Glutamatergic neuron (in vitro differentiated cells): ENCODE measurements at regions not wholly inside any gene's neighbourhood (a gene's known extent, or its start where the extent isn't known, plus 50 kb on each side); places are given as distances from the start of the nearest gene placed in this dataset.

Source experiments
- DNase-seq: peaks from one replicate; pipeline ENCODE4 v3.0.0; 2022
- H3K27ac Mint-ChIP-seq: one replicate; pipeline ENCODE4 v1.8.0; 2020; ENCODE audit warnings: mild to moderate bottlenecking, mixed read lengths, inconsistent platforms; ENCODE audit not compliant: unreplicated experiment
- H3K27me3 Mint-ChIP-seq: one replicate; pipeline ENCODE4 v1.8.0; 2020; ENCODE audit warnings: mild to moderate bottlenecking, moderate library complexity, mixed read lengths, inconsistent platforms; ENCODE audit not compliant: unreplicated experiment
- H3K36me3 Mint-ChIP-seq: one replicate; pipeline ENCODE4 v1.8.0; 2020; ENCODE audit warnings: mild to moderate bottlenecking, mixed read lengths, inconsistent platforms; ENCODE audit not compliant: unreplicated experiment
- H3K4me1 Mint-ChIP-seq: one replicate; pipeline ENCODE4 v1.8.0; 2020; ENCODE audit warnings: mild to moderate bottlenecking, low read depth, mixed read lengths, inconsistent platforms; ENCODE audit not compliant: unreplicated experiment
- H3K4me3 Mint-ChIP-seq: one replicate; pipeline ENCODE4 v1.8.0; 2020; ENCODE audit warnings: mild to moderate bottlenecking, mixed read lengths, inconsistent platforms; ENCODE audit not compliant: unreplicated experiment
- H3K9me3 Mint-ChIP-seq: one replicate; pipeline ENCODE4 v1.8.0; 2020; ENCODE audit warnings: mild to moderate bottlenecking, moderate library complexity, mixed read lengths, inconsistent platforms; ENCODE audit not compliant: unreplicated experiment
- CTCF ChIP-seq: fragments of 200-600 bp; sonication (generic); IDR thresholded peaks from one replicate; pipeline ENCODE4 v1.5.0; 2021; ENCODE audit not compliant: partially characterized antibody, unreplicated experiment

- no peak for DNase-seq
- no peak for TF ChIP-seq CTCF
- no peak overlapping the region for H3K4me3 Mint-ChIP-seq
- H3K4me1 Mint-ChIP-seq, result peaks cover 3% of the 10 kb centered on the region
- H3K36me3 Mint-ChIP-seq, result no peaks in the 10 kb centered on the region
- peaks cover 2% of the 10 kb centered on the region for H3K27me3 Mint-ChIP-seq
- no peak overlapping the region for H3K27ac Mint-ChIP-seq
- no peaks in the 10 kb centered on the region for H3K9me3 Mint-ChIP-seq
Measured at GRCh38 chr12:22881878-22882385, 257.0 kb downstream of the ETNK1 start.

GRCh38 chr12:22882559-22882958 lies 257.6 kb downstream of the ETNK1 start:
- no peak overlapping the region for H3K4me3 Mint-ChIP-seq
- no peak overlapping the region for H3K27ac Mint-ChIP-seq
- DNase-seq, result no peak
- H3K27me3 Mint-ChIP-seq, result peaks cover 2% of the 10 kb centered on the region
- TF ChIP-seq CTCF, result no peak
- H3K36me3 Mint-ChIP-seq, result no peaks in the 10 kb centered on the region
- H3K9me3 Mint-ChIP-seq, result no peaks in the 10 kb centered on the region
- peaks cover 3% of the 10 kb centered on the region for H3K4me1 Mint-ChIP-seq

GRCh38 chr12:22893878-22894277 lies 268.9 kb downstream of the ETNK1 start:
- no peak overlapping the region for H3K4me3 Mint-ChIP-seq
- H3K4me1 Mint-ChIP-seq, result no peaks in the 10 kb centered on the region
- H3K27ac Mint-ChIP-seq, result no peak overlapping the region
- no peaks in the 10 kb centered on the region for H3K27me3 Mint-ChIP-seq
- no peak for DNase-seq
- TF ChIP-seq CTCF, result no peak
- no peaks in the 10 kb centered on the region for H3K9me3 Mint-ChIP-seq
- H3K36me3 Mint-ChIP-seq, result no peaks in the 10 kb centered on the region

GRCh38 chr12:22899184-22899583 lies 274.2 kb downstream of the ETNK1 start:
- no peak for DNase-seq
- Mint-ChIP-seq H3K4me1 (no peaks in the 10 kb centered on the region), H3K27ac (no peak overlapping the region), H3K27me3 (peaks cover 3% of the 10 kb centered on the region), H3K36me3 (no peaks in the 10 kb centered on the region), H3K4me3 (no peak overlapping the region), H3K9me3 (no peaks in the 10 kb centered on the region)
- TF ChIP-seq CTCF, result no peak

- H3K9me3 Mint-ChIP-seq, result no peaks in the 10 kb centered on the region
- no peak for DNase-seq
- no peak overlapping the region for H3K27ac Mint-ChIP-seq
- H3K27me3 Mint-ChIP-seq, result peaks cover 3% of the 10 kb centered on the region
- TF ChIP-seq CTCF, result no peak
- H3K36me3 Mint-ChIP-seq, result no peaks in the 10 kb centered on the region
- no peak overlapping the region for H3K4me3 Mint-ChIP-seq
- no peaks in the 10 kb centered on the region for H3K4me1 Mint-ChIP-seq
Measured at GRCh38 chr12:22900401-22900800, 275.4 kb downstream of the ETNK1 start.
